ENCODE measurements at regions not wholly inside any gene's neighbourhood (a gene's known extent, or its start where the extent isn't known, plus 50 kb on each side); places are given as distances from the start of the nearest gene placed in this dataset.

DNA sequence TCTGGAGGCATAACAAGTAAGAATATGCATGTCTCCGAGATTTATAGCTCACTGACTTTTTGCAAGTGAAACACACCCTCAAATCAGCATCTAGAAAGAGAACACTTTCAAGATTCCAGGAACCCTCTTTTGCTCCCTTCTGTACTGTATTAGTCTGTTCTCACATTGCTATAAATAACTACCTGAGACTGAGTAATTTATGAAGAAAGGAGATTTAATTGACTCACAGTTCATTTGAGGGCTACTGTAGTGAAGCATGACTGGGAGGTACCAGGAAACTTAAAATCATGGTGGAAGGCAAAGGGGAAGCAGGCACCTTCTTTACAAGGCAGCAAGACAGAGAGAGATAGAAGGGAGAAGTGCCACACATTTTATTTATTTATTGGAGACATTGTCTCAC is 269.9 kb downstream of the UTRN start:
- intact Hi-C loops (cut with DNase I), result no loop called here
- no peak overlapping the region for H3K27ac ChIP-seq
- H3K27me3 ChIP-seq, result no peaks in the 10 kb centered on the region
- H3K4me3 ChIP-seq, result no peak overlapping the region
- no peaks in the 10 kb centered on the region for H3K9me3 ChIP-seq
- no peaks in the 10 kb centered on the region for H3K4me1 ChIP-seq
- DNase-seq (ENCODE audit: low spot score in 2 of 2), result no peak
- TF ChIP-seq, protein P1, sequence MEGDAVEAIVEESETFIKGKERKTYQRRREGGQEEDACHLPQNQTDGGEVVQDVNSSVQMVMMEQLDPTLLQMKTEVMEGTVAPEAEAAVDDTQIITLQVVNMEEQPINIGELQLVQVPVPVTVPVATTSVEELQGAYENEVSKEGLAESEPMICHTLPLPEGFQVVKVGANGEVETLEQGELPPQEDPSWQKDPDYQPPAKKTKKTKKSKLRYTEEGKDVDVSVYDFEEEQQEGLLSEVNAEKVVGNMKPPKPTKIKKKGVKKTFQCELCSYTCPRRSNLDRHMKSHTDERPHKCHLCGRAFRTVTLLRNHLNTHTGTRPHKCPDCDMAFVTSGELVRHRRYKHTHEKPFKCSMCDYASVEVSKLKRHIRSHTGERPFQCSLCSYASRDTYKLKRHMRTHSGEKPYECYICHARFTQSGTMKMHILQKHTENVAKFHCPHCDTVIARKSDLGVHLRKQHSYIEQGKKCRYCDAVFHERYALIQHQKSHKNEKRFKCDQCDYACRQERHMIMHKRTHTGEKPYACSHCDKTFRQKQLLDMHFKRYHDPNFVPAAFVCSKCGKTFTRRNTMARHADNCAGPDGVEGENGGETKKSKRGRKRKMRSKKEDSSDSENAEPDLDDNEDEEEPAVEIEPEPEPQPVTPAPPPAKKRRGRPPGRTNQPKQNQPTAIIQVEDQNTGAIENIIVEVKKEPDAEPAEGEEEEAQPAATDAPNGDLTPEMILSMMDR (IDR thresholded peaks at IDR 0.05), result no peak
- peaks cover 27 to 62% of the 10 kb centered on the region in 2 donors for H3K36me3 ChIP-seq

DNA sequence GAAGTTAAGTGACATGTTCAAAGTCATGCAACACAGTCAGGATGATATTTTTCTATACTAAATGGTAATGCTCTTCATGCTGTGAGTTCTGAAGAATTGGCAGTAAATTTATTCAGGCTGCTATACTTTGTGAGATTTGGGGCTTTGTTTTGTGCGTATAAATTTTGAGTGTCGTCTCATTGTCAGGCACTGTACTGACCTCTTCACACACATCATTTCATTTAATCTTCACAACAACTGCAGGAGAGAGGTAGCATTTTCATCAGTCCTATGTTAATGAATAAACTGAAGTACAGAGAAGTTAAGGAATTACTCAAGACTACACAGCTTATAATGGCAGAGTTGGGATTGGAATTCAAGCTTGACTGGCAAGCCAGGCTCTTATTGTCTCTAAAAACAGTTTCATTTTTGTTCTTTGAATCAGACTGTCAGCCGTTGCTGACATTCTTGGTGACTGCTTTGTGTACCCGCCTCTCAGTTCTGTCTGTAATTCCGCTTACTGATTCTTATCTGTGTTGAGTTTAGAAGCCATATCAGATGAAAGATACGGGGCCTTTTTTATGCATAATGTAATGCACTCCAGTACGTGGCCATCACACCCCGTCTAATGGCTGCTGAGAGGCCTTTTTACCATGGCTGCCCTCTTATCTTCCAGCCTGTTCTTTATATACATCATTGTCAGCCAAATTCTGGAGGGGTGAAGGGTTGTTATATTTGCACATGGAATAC is 274.9 kb downstream of the UTRN start:
- intact Hi-C loops (cut with DNase I), result no loop called here
- TF ChIP-seq, protein P1 (IDR thresholded peaks at IDR 0.05), result no peak
- Histone ChIP-seq H3K4me1 (no peaks in the 10 kb centered on the region), H3K27ac (no peak overlapping the region), H3K36me3 (peaks cover 15 to 32% of the 10 kb centered on the region in 2 donors), H3K4me3 (no peak overlapping the region), H3K27me3 (no peaks in the 10 kb centered on the region), H3K9me3 (no peaks in the 10 kb centered on the region)
- no peak for DNase-seq (ENCODE audit: low spot score in 2 of 2)

DNA sequence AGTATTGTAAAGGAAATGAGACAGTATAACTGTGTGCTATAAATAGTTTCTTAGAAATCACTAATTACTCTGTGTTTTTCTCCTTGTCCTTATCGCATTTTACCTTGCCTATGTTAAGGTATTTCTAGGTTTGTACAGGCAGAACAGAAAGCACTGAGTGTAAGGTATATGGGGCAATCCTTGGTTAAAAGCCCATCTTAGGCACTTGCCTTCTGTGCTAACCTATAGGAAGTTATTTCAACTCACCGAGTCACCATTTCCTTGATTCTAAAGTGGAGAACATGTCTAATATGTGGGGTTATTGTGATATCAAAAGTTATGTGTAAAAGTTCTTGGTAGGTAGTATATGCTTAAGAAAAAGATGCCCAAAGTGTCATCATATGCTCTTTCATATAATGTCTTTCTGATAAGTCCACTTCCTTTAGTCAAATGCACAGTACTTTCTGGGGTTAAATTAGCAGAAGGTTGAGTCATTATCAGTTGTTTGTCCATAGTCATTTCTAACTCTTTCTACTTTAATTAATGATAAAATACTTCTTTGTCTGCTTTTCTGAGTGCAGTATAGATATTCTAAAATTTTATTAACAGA is 276.4 kb downstream of the UTRN start:
- Histone ChIP-seq H3K36me3 (peaks cover 6 to 20% of the 10 kb centered on the region in 2 donors), H3K27me3 (no peaks in the 10 kb centered on the region), H3K4me1 (no peaks in the 10 kb centered on the region), H3K27ac (no peak overlapping the region), H3K9me3 (no peaks in the 10 kb centered on the region), H3K4me3 (no peak overlapping the region)
- no peak for DNase-seq (ENCODE audit: low spot score in 2 of 2)
- TF ChIP-seq, protein P1 (IDR thresholded peaks at IDR 0.05), result no peak
- intact Hi-C loops (cut with DNase I), result no loop called here

DNA sequence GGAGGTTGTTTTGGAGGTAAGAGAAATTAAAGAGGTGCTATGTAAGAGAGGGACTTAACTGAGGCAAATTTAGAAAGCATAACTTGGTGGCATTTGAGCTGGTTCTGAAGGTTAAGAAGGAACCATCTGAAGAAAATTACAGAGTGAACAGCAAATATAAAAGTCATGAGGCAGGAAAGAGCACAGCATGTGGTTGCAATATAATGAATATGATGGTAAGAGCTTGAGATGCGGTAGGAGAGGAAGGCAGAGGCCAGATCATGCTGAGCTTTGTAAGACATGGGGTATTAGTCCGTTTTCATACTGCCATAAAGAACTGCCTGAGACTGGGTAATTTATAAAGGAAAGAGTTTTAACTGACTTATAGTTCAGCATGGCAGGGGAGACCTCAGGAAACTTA is 279.1 kb downstream of the UTRN start:
- no peak for DNase-seq (ENCODE audit: low spot score in 2 of 2)
- TF ChIP-seq, protein P1 (IDR thresholded peaks at IDR 0.05), result no peak
- intact Hi-C loops (cut with DNase I), result no loop called here
- Histone ChIP-seq H3K27me3 (no peaks in the 10 kb centered on the region), H3K36me3 (peaks cover 3 to 8% of the 10 kb centered on the region in 2 donors), H3K4me1 (no peaks in the 10 kb centered on the region), H3K9me3 (no peaks in the 10 kb centered on the region), H3K27ac (no peak overlapping the region), H3K4me3 (no peak overlapping the region)

DNA sequence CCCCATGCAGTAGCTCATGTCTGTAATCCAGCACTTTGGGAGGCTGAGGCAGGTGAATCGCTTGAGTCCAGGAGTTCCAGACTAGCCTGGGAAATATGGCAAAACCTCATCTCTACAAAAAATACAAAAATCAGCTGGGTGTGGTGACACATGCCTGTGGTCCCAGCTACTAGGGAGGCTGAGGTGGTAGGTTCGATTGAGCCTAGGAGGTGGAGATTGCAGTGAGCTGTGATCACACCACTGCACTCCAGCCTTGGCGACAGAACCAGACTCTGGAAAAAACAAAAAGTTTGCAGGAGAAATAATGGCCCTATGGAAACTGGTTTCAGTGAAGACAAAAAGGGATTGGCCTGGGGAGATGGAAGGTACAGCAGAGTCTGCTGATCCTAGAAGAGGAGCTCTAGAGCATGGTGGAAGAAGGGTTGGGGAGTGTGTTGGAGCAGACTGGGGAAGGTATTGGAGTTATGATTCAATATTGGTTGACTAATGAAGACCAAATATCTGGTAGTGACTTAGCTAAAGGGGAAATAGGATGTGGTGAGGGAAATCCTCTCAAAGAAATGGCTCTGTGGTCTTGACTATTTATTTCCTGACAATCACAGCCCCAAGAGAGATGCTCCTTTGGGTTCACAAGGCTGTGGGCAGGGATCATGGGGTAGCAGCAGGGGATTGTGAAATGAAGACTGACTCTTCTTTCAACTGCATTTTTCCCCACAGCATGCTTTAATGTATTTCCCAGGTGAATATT is 281.9 kb downstream of the UTRN start:
- H3K36me3 ChIP-seq, result peaks cover 3 to 8% of the 10 kb centered on the region in 2 donors
- H3K27ac ChIP-seq, result no peak overlapping the region
- no peak for DNase-seq (ENCODE audit: low spot score in 2 of 2)
- no peak overlapping the region for H3K4me3 ChIP-seq
- no peaks in the 10 kb centered on the region for H3K27me3 ChIP-seq
- H3K9me3 ChIP-seq, result no peaks in the 10 kb centered on the region
- no peaks in the 10 kb centered on the region for H3K4me1 ChIP-seq
- TF ChIP-seq, protein P1 (IDR thresholded peaks at IDR 0.05), result no peak
- intact Hi-C loops (cut with DNase I), result no loop called here

Measured in ascending aorta (tissue), 2 donors.